Mesodermal cell (in vitro differentiated cells): ENCODE measurements at regions not wholly inside any gene's neighbourhood (a gene's known extent, or its start where the extent isn't known, plus 50 kb on each side); places are given as distances from the start of the nearest gene placed in this dataset.

ENCODE experiments used
- H3K27ac ChIP-seq: 2 replicates; pipeline ENCODE4 v1.7.0; 2013; ENCODE audit warnings: mild to moderate bottlenecking, low read depth, low read length, moderate library complexity; ENCODE audit not compliant: severe bottlenecking
- H3K36me3 ChIP-seq: 2 replicates; pipeline ENCODE4 v1.7.1; 2013; ENCODE audit warnings: mild to moderate bottlenecking, low read length, moderate library complexity; ENCODE audit not compliant: control insufficient read depth, insufficient read depth
- H3K4me1 ChIP-seq: one replicate; pipeline ENCODE4 v1.7.1; 2013; ENCODE audit warnings: mild to moderate bottlenecking, low read length; ENCODE audit not compliant: insufficient read depth, control insufficient read depth, poor library complexity, severe bottlenecking
- H3K4me3 ChIP-seq: 2 replicates; pipeline ENCODE4 v1.7.0; 2013; ENCODE audit warnings: low read length, control low read depth, mild to moderate bottlenecking; ENCODE audit not compliant: insufficient read depth, poor library complexity, severe bottlenecking; ENCODE audit errors: extremely low read depth
- H3K9me3 ChIP-seq: 2 replicates; pipeline ENCODE4 v1.7.1; 2013; ENCODE audit warnings: mild to moderate bottlenecking, low read length, moderate library complexity; ENCODE audit not compliant: control insufficient read depth
- WGBS, 2 experiments: methylation state at CpG; one replicate each; pipeline ENCODE4 v1.1.5; 2013; ENCODE audit warnings: missing lambda C conversion rate in 2 of 2; ENCODE audit not compliant: insufficient coverage in 2 of 2; 5-methylcytosine and 5-hydroxymethylcytosine counted together

GRCh38 chr2:60033325-60033724 lies 520.1 kb downstream of the BCL11A start:
- peaks cover 8% of the 10 kb centered on the region for H3K4me1 ChIP-seq
- H3K36me3 ChIP-seq, result no peaks in the 10 kb centered on the region
- no peak overlapping the region for H3K4me3 ChIP-seq
- H3K9me3 ChIP-seq, result peaks cover 4% of the 10 kb centered on the region
- H3K27ac ChIP-seq, result no peak overlapping the region
- 87 to 96% methylated on average over 3 to 4 of the region's 4 CpGs for WGBS, 2 experiments

- Histone ChIP-seq H3K36me3 (no peaks in the 10 kb centered on the region), H3K4me3 (no peak overlapping the region), H3K9me3 (peaks cover under 1% of the 10 kb centered on the region), H3K4me1 (peaks cover 11% of the 10 kb centered on the region), H3K27ac (no peak overlapping the region)
- WGBS, 2 experiments, result 50 to 100% methylated on average over 1 of the region's 1 CpG
Measured at GRCh38 chr2:60029566-60029883, 523.9 kb downstream of the BCL11A start.

DNA sequence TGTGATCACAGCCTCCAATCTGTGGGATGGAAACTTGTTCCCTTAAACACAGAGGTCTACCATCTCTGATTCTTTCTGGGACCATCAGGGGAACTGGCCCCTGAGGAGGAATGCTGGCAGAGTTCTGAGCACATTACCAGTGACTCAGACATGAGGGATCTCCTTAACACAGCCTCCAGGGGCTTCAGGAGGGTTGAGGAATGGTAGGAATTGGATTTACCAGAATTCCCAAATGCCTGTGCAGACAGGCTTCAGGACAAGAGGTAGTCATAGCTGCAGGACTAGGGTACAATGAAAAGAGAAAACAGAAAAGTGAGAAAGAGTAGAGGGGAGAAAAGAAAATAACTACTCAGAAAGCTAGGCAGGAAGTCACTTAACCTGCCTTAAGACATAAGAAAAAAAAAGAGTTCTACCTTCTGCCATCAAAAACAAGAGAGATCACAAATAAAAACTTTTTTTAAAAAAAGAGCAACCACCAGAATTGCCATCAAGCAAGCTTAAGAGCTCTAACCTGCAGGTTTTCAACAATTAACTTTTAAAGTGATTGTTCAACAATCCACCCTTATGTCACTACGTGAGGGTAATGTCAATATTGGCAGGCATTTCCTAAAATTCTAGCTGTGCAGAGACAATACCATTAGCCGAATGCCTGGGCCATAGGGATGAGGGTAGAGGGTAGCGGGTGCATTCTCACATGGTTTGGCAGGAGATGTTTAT lies 524.4 kb downstream of the BCL11A start:
- Histone ChIP-seq H3K9me3 (no peaks in the 10 kb centered on the region), H3K4me1 (peaks cover 11% of the 10 kb centered on the region), H3K27ac (no peak overlapping the region), H3K36me3 (no peaks in the 10 kb centered on the region), H3K4me3 (no peak overlapping the region)
- 60 to 80% methylated on average over 1 of the region's 3 CpGs for WGBS, 2 experiments

DNA sequence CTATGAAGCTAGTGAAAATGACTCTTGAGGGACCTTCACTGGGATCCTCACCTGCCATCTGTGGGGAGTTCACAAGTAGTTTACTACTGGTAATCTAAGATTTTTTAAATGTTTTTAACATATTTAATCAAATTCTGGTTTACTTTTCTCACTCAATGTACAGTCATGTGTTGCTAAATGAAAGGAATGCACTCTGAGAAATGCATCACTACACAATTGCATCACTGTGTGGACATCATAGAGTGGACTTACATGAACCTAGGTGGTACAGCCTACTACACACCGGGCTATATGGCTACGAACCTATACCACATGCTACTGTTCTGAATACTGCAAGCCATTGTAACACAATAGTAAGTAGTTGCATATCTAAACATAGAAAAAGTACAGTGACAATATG lies 528.0 kb downstream of the BCL11A start:
- H3K27ac ChIP-seq, result no peak overlapping the region
- WGBS, 2 experiments, result 100% methylated on average over 1 of the region's 2 CpGs; no CpG with 5 or more reads in 1 of the 2 experiments
- no peaks in the 10 kb centered on the region for H3K9me3 ChIP-seq
- no peaks in the 10 kb centered on the region for H3K36me3 ChIP-seq
- no peak overlapping the region for H3K4me3 ChIP-seq
- H3K4me1 ChIP-seq, result peaks cover 11% of the 10 kb centered on the region

GRCh38 chr2:60023256-60023985 lies 530.0 kb downstream of the BCL11A start:
- H3K9me3 ChIP-seq, result peaks cover 6% of the 10 kb centered on the region
- no peak overlapping the region for H3K4me3 ChIP-seq
- H3K27ac ChIP-seq, result no peak overlapping the region
- WGBS, 2 experiments, result 83 to 100% methylated on average over 1 of the region's 5 CpGs
- H3K36me3 ChIP-seq, result no peaks in the 10 kb centered on the region
- H3K4me1 ChIP-seq, result peaks cover 4% of the 10 kb centered on the region

DNA sequence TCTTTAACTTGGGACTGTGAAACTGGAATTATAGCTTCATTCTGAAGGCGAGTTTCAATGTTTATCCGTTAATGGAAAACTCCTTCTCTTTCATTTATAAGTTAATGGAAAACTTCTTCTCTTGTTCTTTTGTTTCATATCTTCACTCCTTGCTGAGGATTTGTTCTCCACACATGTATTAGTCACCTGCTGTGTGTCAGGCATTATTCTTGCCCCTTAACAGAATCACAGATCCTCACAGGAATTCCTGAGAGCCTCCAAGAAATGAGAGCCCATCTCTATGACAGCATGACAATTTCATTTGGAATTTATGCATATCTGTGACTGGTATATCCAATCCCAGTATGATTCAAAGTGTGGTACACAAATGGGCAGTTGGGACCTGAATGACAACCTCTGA lies 545.8 kb downstream of the BCL11A start:
- Histone ChIP-seq H3K4me1 (no peaks in the 10 kb centered on the region), H3K9me3 (no peaks in the 10 kb centered on the region), H3K36me3 (no peaks in the 10 kb centered on the region), H3K4me3 (no peak overlapping the region), H3K27ac (no peak overlapping the region)
- WGBS, 2 experiments, result no CpG with 5 or more reads among the region's 2 CpGs

- Histone ChIP-seq H3K36me3 (no peaks in the 10 kb centered on the region), H3K4me3 (no peak overlapping the region), H3K4me1 (no peaks in the 10 kb centered on the region), H3K9me3 (no peaks in the 10 kb centered on the region), H3K27ac (no peak overlapping the region)
- 68 to 85% methylated on average over 2 of the region's 2 CpGs for WGBS, 2 experiments
Measured at GRCh38 chr2:60003076-60003475, 550.4 kb downstream of the BCL11A start.

DNA sequence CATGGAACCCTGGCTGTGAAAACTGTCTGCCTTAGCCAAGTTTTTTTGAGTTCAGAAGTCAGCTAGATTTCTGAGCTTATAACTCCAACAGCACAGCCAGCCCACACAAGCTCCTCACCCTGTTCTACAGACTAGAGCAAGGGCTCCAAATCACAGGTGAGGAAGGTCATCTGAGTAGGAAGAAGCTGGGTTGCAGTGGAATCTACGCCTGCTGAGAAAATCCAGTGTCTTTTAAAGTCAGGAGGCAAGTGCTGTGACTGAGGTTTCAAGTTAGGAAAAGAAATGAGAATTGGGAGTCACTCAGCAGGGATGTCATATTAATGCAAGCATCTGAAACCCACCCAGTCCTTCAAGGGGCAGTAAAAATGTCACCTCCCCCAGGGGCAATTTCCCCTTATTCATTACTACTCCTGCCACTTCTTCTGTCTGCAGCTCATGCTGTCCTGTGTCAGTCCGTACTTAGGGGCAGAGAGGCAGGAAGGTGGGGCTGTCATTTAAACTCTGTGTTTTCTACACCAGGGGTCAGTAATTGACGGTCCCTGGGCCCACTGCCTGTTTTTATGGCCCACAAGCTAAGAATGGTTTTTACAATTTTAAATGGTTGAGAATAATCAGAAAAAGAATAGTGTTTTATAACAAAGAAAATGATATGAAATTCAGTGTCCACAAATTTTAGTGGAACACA lies 551.1 kb downstream of the BCL11A start:
- no peaks in the 10 kb centered on the region for H3K36me3 ChIP-seq
- no peaks in the 10 kb centered on the region for H3K4me1 ChIP-seq
- no peak overlapping the region for H3K4me3 ChIP-seq
- H3K9me3 ChIP-seq, result no peaks in the 10 kb centered on the region
- WGBS, 2 experiments, result 62 to 86% methylated on average over 1 to 2 of the region's 3 CpGs
- no peak overlapping the region for H3K27ac ChIP-seq

DNA sequence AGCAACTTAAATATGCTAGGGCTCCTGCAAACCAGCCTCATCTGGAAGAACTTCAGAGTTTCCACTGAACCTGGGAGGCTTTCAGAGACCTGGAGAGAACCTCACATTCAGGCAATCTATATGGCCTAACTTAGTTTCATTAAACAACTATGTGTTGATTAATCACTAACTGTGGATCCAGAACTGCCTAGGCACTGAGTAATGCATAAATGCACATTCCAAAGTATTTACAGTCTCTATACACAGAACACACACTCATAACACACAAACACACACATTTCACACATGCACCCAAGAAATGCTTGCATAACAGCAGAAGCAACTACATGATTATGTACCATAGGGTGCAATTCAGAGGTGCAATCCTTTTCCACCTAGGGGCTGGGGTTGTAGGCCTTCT lies 552.8 kb downstream of the BCL11A start:
- H3K9me3 ChIP-seq, result no peaks in the 10 kb centered on the region
- H3K4me3 ChIP-seq, result no peak overlapping the region
- no peak overlapping the region for H3K27ac ChIP-seq
- no peaks in the 10 kb centered on the region for H3K36me3 ChIP-seq
- no peaks in the 10 kb centered on the region for H3K4me1 ChIP-seq

DNA sequence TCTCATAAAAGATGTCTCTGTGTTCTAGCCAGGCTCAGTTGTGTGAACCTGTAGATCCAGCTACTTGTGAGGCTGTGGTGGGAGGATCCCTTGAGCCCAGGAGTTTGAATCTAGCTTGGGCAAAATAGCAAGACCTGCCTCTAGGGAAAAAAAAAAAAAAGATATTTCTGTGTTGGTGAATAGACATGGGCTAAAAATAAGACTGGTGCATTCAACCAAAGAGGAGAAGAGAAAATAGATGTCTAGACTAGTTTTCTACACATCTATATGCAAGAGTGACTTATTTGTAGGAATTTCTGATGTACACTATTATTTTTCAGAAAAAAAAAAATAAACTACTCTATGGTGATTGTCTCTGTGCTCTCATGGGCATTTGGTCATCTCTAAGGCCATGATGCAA lies 555.1 kb downstream of the BCL11A start:
- H3K27ac ChIP-seq, result no peak overlapping the region
- H3K4me1 ChIP-seq, result no peaks in the 10 kb centered on the region
- no peak overlapping the region for H3K4me3 ChIP-seq
- H3K9me3 ChIP-seq, result no peaks in the 10 kb centered on the region
- H3K36me3 ChIP-seq, result no peaks in the 10 kb centered on the region

- Histone ChIP-seq H3K9me3 (no peaks in the 10 kb centered on the region), H3K4me3 (no peak overlapping the region), H3K36me3 (no peaks in the 10 kb centered on the region), H3K4me1 (no peaks in the 10 kb centered on the region), H3K27ac (no peak overlapping the region)
- no CpG with 5 or more reads among the region's 3 CpGs for WGBS, 2 experiments
Measured at GRCh38 chr2:59997371-59997770, 556.1 kb downstream of the BCL11A start.
